IPS DF 6.9 (cell line): ENCODE measurements at regions not wholly inside any gene's neighbourhood (a gene's known extent, or its start where the extent isn't known, plus 50 kb on each side); places are given as distances from the start of the nearest gene placed in this dataset.

Experiments used
- DNase-seq: peaks from one replicate; pipeline ENCODE4 v3.0.0-alpha.2; 2013; ENCODE audit warnings: low read depth, low spot score
- H3K27ac ChIP-seq: one replicate; pipeline ENCODE4 v1.5.1; 2013; ENCODE audit warnings: low read length, control low read depth
- H3K27me3 ChIP-seq: 2 replicates; pipeline ENCODE4 v1.6.1; 2013; ENCODE audit warnings: mild to moderate bottlenecking, low read length; ENCODE audit not compliant: control insufficient read depth, insufficient read depth
- H3K36me3 ChIP-seq: 2 replicates; pipeline ENCODE4 v1.6.1; 2013; ENCODE audit warnings: low read length; ENCODE audit not compliant: control insufficient read depth, insufficient read depth
- H3K4me1 ChIP-seq: 2 replicates; pipeline ENCODE4 v1.6.1; 2013; ENCODE audit warnings: low read length; ENCODE audit not compliant: control insufficient read depth, insufficient read depth
- H3K4me3 ChIP-seq: 2 replicates; pipeline ENCODE4 v1.5.1; 2013; ENCODE audit warnings: mild to moderate bottlenecking, low read length
- H3K9me3 ChIP-seq: 2 replicates; pipeline ENCODE4 v1.6.1; 2013; ENCODE audit warnings: low read length, inconsistent platforms; ENCODE audit not compliant: control insufficient read depth, insufficient read depth
- WGBS: extraction: QIAGEN DNeasy Blood & Tissue Kit; methylation state at CpG from one replicate; pipeline ENCODE4 v1.1.7; 2013; ENCODE audit warnings: mixed read lengths, missing lambda C conversion rate; ENCODE audit not compliant: insufficient read length, insufficient coverage; 5-methylcytosine and 5-hydroxymethylcytosine counted together

- H3K27ac ChIP-seq, result no peak overlapping the region
- no peak for DNase-seq
- WGBS, result no CpG with 5 or more reads among the region's 5 CpGs
- no peaks in the 10 kb centered on the region for H3K27me3 ChIP-seq
- H3K4me1 ChIP-seq, result no peaks in the 10 kb centered on the region
- H3K4me3 ChIP-seq, result no peak overlapping the region
- H3K36me3 ChIP-seq, result no peaks in the 10 kb centered on the region
- H3K9me3 ChIP-seq, result no peaks in the 10 kb centered on the region
Observed at GRCh38 chr6:25088513-25088912, 152.8 kb upstream of the RIPOR2 start.

- DNase-seq, result no peak
- Histone ChIP-seq H3K27ac (no peak overlapping the region), H3K4me1 (no peaks in the 10 kb centered on the region), H3K27me3 (no peaks in the 10 kb centered on the region), H3K36me3 (no peaks in the 10 kb centered on the region), H3K9me3 (no peaks in the 10 kb centered on the region), H3K4me3 (no peak overlapping the region)
- WGBS, result no CpG with 5 or more reads among the region's 2 CpGs
Observed at GRCh38 chr6:25089442-25089841, 153.7 kb upstream of the RIPOR2 start.

GRCh38 chr6:25094726-25095125 is 159.0 kb upstream of the RIPOR2 start:
- H3K4me1 ChIP-seq, result no peaks in the 10 kb centered on the region
- H3K27ac ChIP-seq, result no peak overlapping the region
- no peaks in the 10 kb centered on the region for H3K36me3 ChIP-seq
- H3K4me3 ChIP-seq, result no peak overlapping the region
- no peak for DNase-seq
- WGBS, result no CpG with 5 or more reads among the region's 4 CpGs
- H3K27me3 ChIP-seq, result no peaks in the 10 kb centered on the region
- no peaks in the 10 kb centered on the region for H3K9me3 ChIP-seq

- no peak for DNase-seq
- H3K36me3 ChIP-seq, result no peaks in the 10 kb centered on the region
- no peaks in the 10 kb centered on the region for H3K4me1 ChIP-seq
- no peak overlapping the region for H3K27ac ChIP-seq
- H3K9me3 ChIP-seq, result no peaks in the 10 kb centered on the region
- WGBS, result no CpG with 5 or more reads among the region's 4 CpGs
- no peak overlapping the region for H3K4me3 ChIP-seq
- H3K27me3 ChIP-seq, result no peaks in the 10 kb centered on the region
Observed at GRCh38 chr6:25100288-25100687, 164.5 kb upstream of the RIPOR2 start.

- Histone ChIP-seq H3K27me3 (no peaks in the 10 kb centered on the region), H3K36me3 (no peaks in the 10 kb centered on the region), H3K4me3 (no peak overlapping the region), H3K27ac (no peak overlapping the region), H3K9me3 (no peaks in the 10 kb centered on the region), H3K4me1 (no peaks in the 10 kb centered on the region)
- no CpG with 5 or more reads among the region's 3 CpGs for WGBS
- no peak for DNase-seq
Observed at GRCh38 chr6:25103603-25104002, 167.8 kb upstream of the RIPOR2 start.

GRCh38 chr6:25105070-25105925 is 169.5 kb upstream of the RIPOR2 start:
- no peak overlapping the region for H3K4me3 ChIP-seq
- DNase-seq, result no peak
- H3K27ac ChIP-seq, result no peak overlapping the region
- no peaks in the 10 kb centered on the region for H3K9me3 ChIP-seq
- no peaks in the 10 kb centered on the region for H3K36me3 ChIP-seq
- no peaks in the 10 kb centered on the region for H3K4me1 ChIP-seq
- H3K27me3 ChIP-seq, result no peaks in the 10 kb centered on the region
- WGBS, result no CpG with 5 or more reads among the region's 7 CpGs

GRCh38 chr6:25107218-25107617 is 171.5 kb upstream of the RIPOR2 start:
- no peak overlapping the region for H3K4me3 ChIP-seq
- no CpG with 5 or more reads among the region's 2 CpGs for whole genome bisulfite sequencing

GRCh38 chr6:25111782-25112181 is 167.4 kb upstream of the CARMIL1 start:
- Histone ChIP-seq H3K36me3 (no peaks in the 10 kb centered on the region), H3K4me3 (no peak overlapping the region), H3K27ac (no peak overlapping the region), H3K9me3 (no peaks in the 10 kb centered on the region), H3K4me1 (no peaks in the 10 kb centered on the region), H3K27me3 (no peaks in the 10 kb centered on the region)
- WGBS, result no CpG with 5 or more reads among the region's 1 CpG
- DNase-seq, result no peak

More at GRCh38 chr6:25107218-25107617, 171.5 kb upstream of the RIPOR2 start:
- H3K27ac ChIP-seq, result no peak overlapping the region
- H3K36me3 ChIP-seq, result no peaks in the 10 kb centered on the region
- DNase-seq, result no peak
- no peaks in the 10 kb centered on the region for H3K9me3 ChIP-seq
- no peaks in the 10 kb centered on the region for H3K4me1 ChIP-seq
- no peaks in the 10 kb centered on the region for H3K27me3 ChIP-seq

- no peaks in the 10 kb centered on the region for H3K27me3 ChIP-seq
- H3K27ac ChIP-seq, result no peak overlapping the region
- H3K4me3 ChIP-seq, result no peak overlapping the region
- H3K9me3 ChIP-seq, result no peaks in the 10 kb centered on the region
- no peak for DNase-seq
- WGBS, result no CpG with 5 or more reads among the region's 4 CpGs
- no peaks in the 10 kb centered on the region for H3K4me1 ChIP-seq
- no peaks in the 10 kb centered on the region for H3K36me3 ChIP-seq
Observed at GRCh38 chr6:25112322-25112773, 166.8 kb upstream of the CARMIL1 start.

- Histone ChIP-seq H3K36me3 (no peaks in the 10 kb centered on the region), H3K27ac (no peak overlapping the region)
- WGBS, result no CpG with 5 or more reads among the region's 4 CpGs
Observed at GRCh38 chr6:25113436-25113835, 165.7 kb upstream of the CARMIL1 start.

GRCh38 chr6:25118038-25118437 is 161.1 kb upstream of the CARMIL1 start:
- no peak overlapping the region for H3K4me3 ChIP-seq
- H3K4me1 ChIP-seq, result no peaks in the 10 kb centered on the region
- no peaks in the 10 kb centered on the region for H3K27me3 ChIP-seq
- H3K9me3 ChIP-seq, result no peaks in the 10 kb centered on the region
- no peak for DNase-seq
- H3K36me3 ChIP-seq, result no peaks in the 10 kb centered on the region
- H3K27ac ChIP-seq, result no peak overlapping the region
- no CpG with 5 or more reads among the region's 3 CpGs for WGBS

More at GRCh38 chr6:25113436-25113835, 165.7 kb upstream of the CARMIL1 start:
- Histone ChIP-seq H3K4me1 (no peaks in the 10 kb centered on the region), H3K9me3 (no peaks in the 10 kb centered on the region), H3K4me3 (no peak overlapping the region), H3K27me3 (no peaks in the 10 kb centered on the region)
- no peak for DNase-seq
